Mesodermal cell (in vitro differentiated cells): ENCODE measurements at regions not wholly inside any gene's neighbourhood (a gene's known extent, or its start where the extent isn't known, plus 50 kb on each side); places are given as distances from the start of the nearest gene placed in this dataset.

Source experiments
- H3K27ac ChIP-seq: 2 replicates; pipeline ENCODE4 v1.7.0; 2013; ENCODE audit warnings: mild to moderate bottlenecking, low read depth, low read length, moderate library complexity; ENCODE audit not compliant: severe bottlenecking
- H3K36me3 ChIP-seq: 2 replicates; pipeline ENCODE4 v1.7.1; 2013; ENCODE audit warnings: mild to moderate bottlenecking, low read length, moderate library complexity; ENCODE audit not compliant: control insufficient read depth, insufficient read depth
- H3K4me1 ChIP-seq: one replicate; pipeline ENCODE4 v1.7.1; 2013; ENCODE audit warnings: mild to moderate bottlenecking, low read length; ENCODE audit not compliant: insufficient read depth, control insufficient read depth, poor library complexity, severe bottlenecking
- H3K4me3 ChIP-seq: 2 replicates; pipeline ENCODE4 v1.7.0; 2013; ENCODE audit warnings: low read length, control low read depth, mild to moderate bottlenecking; ENCODE audit not compliant: insufficient read depth, poor library complexity, severe bottlenecking; ENCODE audit errors: extremely low read depth
- H3K9me3 ChIP-seq: 2 replicates; pipeline ENCODE4 v1.7.1; 2013; ENCODE audit warnings: mild to moderate bottlenecking, low read length, moderate library complexity; ENCODE audit not compliant: control insufficient read depth
- WGBS, 2 experiments: methylation state at CpG; one replicate each; pipeline ENCODE4 v1.1.5; 2013; ENCODE audit warnings: missing lambda C conversion rate in 2 of 2; ENCODE audit not compliant: insufficient coverage in 2 of 2; 5-methylcytosine and 5-hydroxymethylcytosine counted together

- H3K36me3 ChIP-seq, result no peaks in the 10 kb centered on the region
- H3K4me1 ChIP-seq, result no peaks in the 10 kb centered on the region
- 90 to 100% methylated on average over 4 of the region's 6 CpGs for WGBS, 2 experiments
- no peak overlapping the region for H3K4me3 ChIP-seq
- no peaks in the 10 kb centered on the region for H3K9me3 ChIP-seq
- no peak overlapping the region for H3K27ac ChIP-seq
These were observed 584.4 kb upstream of the CDH4 start for GRCh38 chr20:60667641-60668040.

- H3K36me3 ChIP-seq, result no peaks in the 10 kb centered on the region
- H3K4me1 ChIP-seq, result no peaks in the 10 kb centered on the region
- no peak overlapping the region for H3K27ac ChIP-seq
- H3K9me3 ChIP-seq, result no peaks in the 10 kb centered on the region
- WGBS, 2 experiments, result 84 to 95% methylated on average over 3 to 4 of the region's 7 CpGs
- H3K4me3 ChIP-seq, result no peak overlapping the region
These were observed 582.9 kb upstream of the CDH4 start for GRCh38 chr20:60669211-60669610.

- Histone ChIP-seq H3K9me3 (no peaks in the 10 kb centered on the region), H3K36me3 (no peaks in the 10 kb centered on the region), H3K27ac (no peak overlapping the region), H3K4me3 (no peak overlapping the region), H3K4me1 (no peaks in the 10 kb centered on the region)
These were observed 576.0 kb upstream of the CDH4 start for GRCh38 chr20:60676011-60676410.

- no peak overlapping the region for H3K27ac ChIP-seq
- WGBS, 2 experiments, result no CpG with 5 or more reads among the region's 1 CpG
- no peaks in the 10 kb centered on the region for H3K9me3 ChIP-seq
- H3K4me1 ChIP-seq, result no peaks in the 10 kb centered on the region
- no peak overlapping the region for H3K4me3 ChIP-seq
- H3K36me3 ChIP-seq, result no peaks in the 10 kb centered on the region
These were observed 574.2 kb upstream of the CDH4 start for GRCh38 chr20:60677819-60678218.

- H3K36me3 ChIP-seq, result no peaks in the 10 kb centered on the region
- 75 to 96% methylated on average over 3 to 6 of the region's 6 CpGs for WGBS, 2 experiments
- no peak overlapping the region for H3K27ac ChIP-seq
- no peaks in the 10 kb centered on the region for H3K9me3 ChIP-seq
- no peak overlapping the region for H3K4me3 ChIP-seq
- no peaks in the 10 kb centered on the region for H3K4me1 ChIP-seq
These were observed 571.5 kb upstream of the CDH4 start for GRCh38 chr20:60680554-60680953.

- 82 to 99% methylated on average over 6 of the region's 8 CpGs for WGBS, 2 experiments
These were observed 564.8 kb upstream of the CDH4 start for GRCh38 chr20:60687213-60687612.

GRCh38 chr20:60690771-60691170, 561.3 kb upstream of the CDH4 start:
- Histone ChIP-seq H3K36me3 (no peaks in the 10 kb centered on the region), H3K27ac (no peak overlapping the region), H3K9me3 (no peaks in the 10 kb centered on the region), H3K4me3 (no peak overlapping the region), H3K4me1 (peaks cover 17% of the 10 kb centered on the region)
- 79% methylated on average over 3 of the region's 3 CpGs; no CpG with 5 or more reads in 1 of the 2 experiments for WGBS, 2 experiments

More at GRCh38 chr20:60687213-60687612, 564.8 kb upstream of the CDH4 start:
- no peaks in the 10 kb centered on the region for H3K9me3 ChIP-seq
- H3K4me1 ChIP-seq, result no peaks in the 10 kb centered on the region
- no peak overlapping the region for H3K4me3 ChIP-seq
- H3K27ac ChIP-seq, result no peak overlapping the region
- no peaks in the 10 kb centered on the region for H3K36me3 ChIP-seq

GRCh38 chr20:60691966-60692615, 560.0 kb upstream of the CDH4 start:
- no peaks in the 10 kb centered on the region for H3K36me3 ChIP-seq
- no peaks in the 10 kb centered on the region for H3K9me3 ChIP-seq
- no peak overlapping the region for H3K4me3 ChIP-seq
- H3K27ac ChIP-seq, result no peak overlapping the region
- 61 to 64% methylated on average over 2 to 4 of the region's 4 CpGs for WGBS, 2 experiments
- peaks cover 24% of the 10 kb centered on the region for H3K4me1 ChIP-seq

GRCh38 chr20:60693496-60694133, 558.4 kb upstream of the CDH4 start:
- H3K27ac ChIP-seq, result no peak overlapping the region
- H3K4me3 ChIP-seq, result no peak overlapping the region
- no peaks in the 10 kb centered on the region for H3K36me3 ChIP-seq
- 18 to 22% methylated on average over 11 of the region's 11 CpGs for WGBS, 2 experiments
- H3K9me3 ChIP-seq, result no peaks in the 10 kb centered on the region
- H3K4me1 ChIP-seq, result peaks cover 24% of the 10 kb centered on the region

- no peaks in the 10 kb centered on the region for H3K9me3 ChIP-seq
- WGBS, 2 experiments, result no CpG with 5 or more reads among the region's 1 CpG
- no peaks in the 10 kb centered on the region for H3K36me3 ChIP-seq
- H3K4me1 ChIP-seq, result peaks cover 24% of the 10 kb centered on the region
- H3K27ac ChIP-seq, result no peak overlapping the region
- H3K4me3 ChIP-seq, result no peak overlapping the region
These were observed 557.3 kb upstream of the CDH4 start for GRCh38 chr20:60694763-60695162.

- Histone ChIP-seq H3K9me3 (no peaks in the 10 kb centered on the region), H3K36me3 (no peaks in the 10 kb centered on the region), H3K4me3 (no peak overlapping the region), H3K27ac (peak overlapping the region; percentile 55), H3K4me1 (peaks cover 24% of the 10 kb centered on the region)
- 55 to 73% methylated on average over 3 to 4 of the region's 7 CpGs for WGBS, 2 experiments
These were observed 556.6 kb upstream of the CDH4 start for GRCh38 chr20:60695226-60696000.
